Ishikawa (cell line): ENCODE measurements at regions not wholly inside any gene's neighbourhood (a gene's known extent, or its start where the extent isn't known, plus 50 kb on each side); places are given as distances from the start of the nearest gene placed in this dataset.

Experiments used
- CEBPB ChIP-seq: IDR thresholded peaks from 2 replicates; pipeline ENCODE4 v1.6.1; 2012
- CREB1 ChIP-seq: IDR thresholded peaks from 2 replicates; pipeline ENCODE4 v1.6.1; 2012; ENCODE audit warnings: low read depth
- EGR1 ChIP-seq: IDR thresholded peaks from 2 replicates; pipeline ENCODE4 v1.6.1; 2012
- EP300 ChIP-seq: IDR thresholded peaks from 2 replicates; pipeline ENCODE4 v1.6.1; 2012; ENCODE audit warnings: borderline replicate concordance
- FOXM1 ChIP-seq: IDR thresholded peaks from 2 replicates; pipeline ENCODE4 v1.6.1; 2012; ENCODE audit warnings: low read depth, borderline replicate concordance
- NFIC ChIP-seq: IDR thresholded peaks from 2 replicates; pipeline ENCODE4 v1.6.1; 2012
- RAD21 ChIP-seq: IDR thresholded peaks from 2 replicates; pipeline ENCODE4 v1.6.1; 2012; ENCODE audit warnings: low read depth
- REST ChIP-seq: IDR thresholded peaks from 2 replicates; pipeline ENCODE4 v1.6.1; 2012; ENCODE audit warnings: low read depth, mild to moderate bottlenecking
- TAF1 ChIP-seq: IDR thresholded peaks from 2 replicates; pipeline ENCODE4 v1.6.1; 2012; ENCODE audit warnings: low read depth, mild to moderate bottlenecking
- TCF12 ChIP-seq: IDR thresholded peaks from 2 replicates; pipeline ENCODE4 v1.6.1; 2012; ENCODE audit warnings: low read depth
- TEAD4 ChIP-seq: IDR thresholded peaks from 2 replicates; pipeline ENCODE4 v1.6.1; 2012
- YY1 ChIP-seq: IDR thresholded peaks from 2 replicates; pipeline ENCODE4 v1.6.1; 2012; ENCODE audit warnings: low read depth
- ZBTB7A ChIP-seq: IDR thresholded peaks from 2 replicates; pipeline ENCODE4 v1.6.1; 2012; ENCODE audit warnings: low read depth
- TF ChIP-seq, protein P1 (sequence below): IDR thresholded peaks from 2 replicates; pipeline ENCODE4 v1.6.1; 2012
- TF ChIP-seq, protein P2 (sequence below): IDR thresholded peaks from 2 replicates; pipeline ENCODE4 v1.6.1; 2012

DNA sequence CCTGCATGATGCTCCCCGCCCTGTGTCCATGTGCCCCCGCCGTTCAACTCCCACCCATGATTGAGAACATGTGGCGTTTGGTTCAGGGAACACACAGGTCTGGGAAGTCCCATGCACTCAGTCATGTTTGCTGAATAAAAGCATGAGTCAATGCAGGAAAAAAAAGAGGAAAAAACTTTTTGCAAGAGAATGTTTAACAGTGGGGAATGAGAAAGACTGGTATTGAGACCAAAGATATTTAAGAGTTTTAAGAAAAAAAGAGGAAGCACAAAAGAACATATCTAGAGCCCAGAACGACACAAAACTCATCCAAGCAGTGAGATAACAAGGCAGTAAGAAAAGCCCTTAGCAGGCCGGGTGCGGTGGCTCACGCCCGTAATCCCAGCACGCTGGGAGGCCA, 279.2 kb upstream of the THSD7B start:
- no peak for TF ChIP-seq CEBPB

GRCh38 chr2:136482966-136483365, 282.4 kb upstream of the THSD7B start:
- TF ChIP-seq TAF1 (no peak), TEAD4 (no peak), NFIC (no peak), EGR1 (no peak), CEBPB (no peak), EP300 (no peak), REST (no peak), ZBTB7A (no peak), RAD21 (no peak), YY1 (no peak), FOXM1 (no peak), TCF12 (no peak), CREB1 (no peak)
- TF ChIP-seq, protein P1, sequence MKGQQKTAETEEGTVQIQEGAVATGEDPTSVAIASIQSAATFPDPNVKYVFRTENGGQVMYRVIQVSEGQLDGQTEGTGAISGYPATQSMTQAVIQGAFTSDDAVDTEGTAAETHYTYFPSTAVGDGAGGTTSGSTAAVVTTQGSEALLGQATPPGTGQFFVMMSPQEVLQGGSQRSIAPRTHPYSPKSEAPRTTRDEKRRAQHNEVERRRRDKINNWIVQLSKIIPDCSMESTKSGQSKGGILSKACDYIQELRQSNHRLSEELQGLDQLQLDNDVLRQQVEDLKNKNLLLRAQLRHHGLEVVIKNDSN: no peak
- TF ChIP-seq, protein P2, sequence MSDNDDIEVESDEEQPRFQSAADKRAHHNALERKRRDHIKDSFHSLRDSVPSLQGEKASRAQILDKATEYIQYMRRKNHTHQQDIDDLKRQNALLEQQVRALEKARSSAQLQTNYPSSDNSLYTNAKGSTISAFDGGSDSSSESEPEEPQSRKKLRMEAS: no peak

DNA sequence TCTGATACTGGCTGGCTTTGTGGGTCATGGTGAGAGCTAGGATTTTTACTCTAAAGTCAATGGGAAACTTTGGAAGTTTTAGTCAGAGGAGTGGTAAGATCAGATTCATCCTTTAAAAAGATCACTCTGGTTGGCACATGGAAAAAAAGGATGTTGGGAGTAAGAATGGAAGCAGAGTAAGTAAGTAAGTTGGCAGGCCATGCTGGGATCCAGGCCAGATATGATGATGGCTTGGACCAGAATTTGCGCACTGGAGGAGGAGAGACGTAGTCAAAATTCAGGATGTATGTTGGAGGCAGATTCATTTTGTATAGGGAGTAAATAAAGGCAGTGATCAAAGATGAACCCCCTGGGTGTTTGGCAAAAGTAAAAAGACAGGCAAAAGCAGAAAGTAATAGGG, 283.3 kb upstream of the THSD7B start:
- TF ChIP-seq EGR1: no peak
- no peak for TF ChIP-seq YY1
- TF ChIP-seq NFIC: no peak
- TF ChIP-seq, protein P1: no peak
- TF ChIP-seq RAD21: no peak
- TF ChIP-seq REST: no peak
- no peak for TF ChIP-seq CREB1
- no peak for TF ChIP-seq EP300
- TF ChIP-seq TEAD4: no peak
- no peak for TF ChIP-seq CEBPB
- TF ChIP-seq FOXM1: no peak
- TF ChIP-seq TCF12: no peak
- TF ChIP-seq, protein P2: no peak
- TF ChIP-seq TAF1: no peak
- TF ChIP-seq ZBTB7A: no peak

- no peak for TF ChIP-seq ZBTB7A
- TF ChIP-seq, protein P1: no peak
- TF ChIP-seq FOXM1: no peak
- TF ChIP-seq NFIC: no peak
- TF ChIP-seq TCF12: no peak
- no peak for TF ChIP-seq CREB1
These were observed 285.6 kb upstream of the THSD7B start for GRCh38 chr2:136479696-136480095.

GRCh38 chr2:136468799-136469369, 296.5 kb upstream of the THSD7B start:
- TF ChIP-seq RAD21 (no peak), YY1 (0 out of 2 replicates have a peak, but pooled peaks have one; percentile 34)

GRCh38 chr2:136452528-136452927, 312.8 kb upstream of the THSD7B start:
- TF ChIP-seq, protein P2: no peak
- TF ChIP-seq TCF12 (no peak), RAD21 (no peak), TEAD4 (no peak), NFIC (no peak), CREB1 (no peak)
